GM23338 (cell line): ENCODE measurements at regions not wholly inside any gene's neighbourhood (a gene's known extent, or its start where the extent isn't known, plus 50 kb on each side); places are given as distances from the start of the nearest gene placed in this dataset.

Experiments
- ATAC-seq: fragments of 200-7000 bp; cut with Tn5 transposase; 3 replicates; pipeline ENCODE4 v1.9.1; 2020
- DNase-seq: peaks from one replicate; pipeline ENCODE4 v3.0.0-alpha.2; 2015; ENCODE audit warnings: low spot score
- H2AFZ ChIP-seq: fragments of 200-600 bp; sonication (generic); 2 replicates; pipeline ENCODE4 v1.8.0; 2016; ENCODE audit warnings: antibody characterized with exemption, mild to moderate bottlenecking, moderate library complexity
- H3F3A ChIP-seq: fragments of 200-600 bp; sonication (generic); replicated peaks from 2 replicates; pipeline ENCODE4 v1.8.0; 2017; ENCODE audit warnings: antibody characterized with exemption, mixed run types, low read depth
- H3K27ac ChIP-seq: fragments of 200-600 bp; sonication (generic); 2 replicates; pipeline ENCODE4 v1.6.1; 2016; ENCODE audit warnings: low read depth
- H3K27me3 ChIP-seq: fragments of 200-600 bp; sonication (generic); 2 replicates; pipeline ENCODE4 v1.8.0; 2016; ENCODE audit warnings: mild to moderate bottlenecking, mixed run types, moderate library complexity; ENCODE audit not compliant: insufficient read depth
- H3K36me3 ChIP-seq: fragments of 200-600 bp; sonication (generic); 2 replicates; pipeline ENCODE4 v1.8.0; 2016; ENCODE audit warnings: mild to moderate bottlenecking; ENCODE audit not compliant: insufficient read depth
- H3K4me1 ChIP-seq: fragments of 200-600 bp; sonication (generic); 2 replicates; pipeline ENCODE4 v1.8.0; 2016; ENCODE audit warnings: mild to moderate bottlenecking, moderate library complexity; ENCODE audit not compliant: insufficient read depth
- H3K4me2 ChIP-seq: fragments of 200-600 bp; sonication (generic); 2 replicates; pipeline ENCODE4 v1.7.1; 2017; ENCODE audit warnings: mixed run types
- H3K4me3 ChIP-seq: fragments of 200-600 bp; sonication (generic); 2 replicates; pipeline ENCODE4 v1.6.1; 2016; ENCODE audit warnings: mixed run types
- H3K79me2 ChIP-seq: fragments of 200-600 bp; sonication (generic); replicated peaks from 2 replicates; pipeline ENCODE4 v1.8.0; 2017; ENCODE audit warnings: mild to moderate bottlenecking; ENCODE audit not compliant: insufficient read depth
- H3K9me2 ChIP-seq: fragments of 200-600 bp; sonication (generic); 2 replicates; pipeline ENCODE4 v1.8.0; 2017; ENCODE audit not compliant: insufficient read depth
- H4K20me1 ChIP-seq: fragments of 200-600 bp; sonication (generic); replicated peaks from 2 replicates; pipeline ENCODE4 v1.8.0; 2017; ENCODE audit warnings: mild to moderate bottlenecking; ENCODE audit not compliant: insufficient read depth
- H3K27ac Mint-ChIP-seq: 2 replicates; pipeline ENCODE4 v1.8.0; 2020; ENCODE audit warnings: inconsistent platforms, mild to moderate bottlenecking, moderate library complexity, mixed read lengths
- H3K27me3 Mint-ChIP-seq: 3 replicates; pipeline ENCODE4 v1.8.0; 2022; ENCODE audit warnings: low read depth, mild to moderate bottlenecking, moderate library complexity, mixed read lengths, inconsistent platforms; ENCODE audit not compliant: insufficient read depth, poor library complexity
- H3K36me3 Mint-ChIP-seq: 3 replicates; pipeline ENCODE4 v1.8.0; 2021; ENCODE audit warnings: low read depth, mild to moderate bottlenecking, inconsistent platforms, moderate library complexity, mixed read lengths
- H3K4me1 Mint-ChIP-seq: 3 replicates; pipeline ENCODE4 v1.8.0; 2020; ENCODE audit warnings: mild to moderate bottlenecking, inconsistent platforms, mixed read lengths
- H3K4me3 Mint-ChIP-seq: 3 replicates; pipeline ENCODE4 v1.8.0; 2021; ENCODE audit warnings: moderate library complexity, mild to moderate bottlenecking, inconsistent platforms, mixed read lengths
- H3K9me3 Mint-ChIP-seq: 3 replicates; pipeline ENCODE4 v1.8.0; 2020; ENCODE audit warnings: moderate library complexity, mild to moderate bottlenecking, inconsistent platforms, mixed read lengths
- CREB1 ChIP-seq: fragments of 250-450 bp; sonication (Bioruptor Pico); IDR thresholded peaks from 2 replicates; pipeline ENCODE4 v1.5.0; 2020; ENCODE audit warnings: low read depth, mild to moderate bottlenecking, moderate library complexity
- EZH2 ChIP-seq: fragments of 200-600 bp; sonication (generic); IDR thresholded peaks from one replicate; pipeline ENCODE4 v1.8.0; 2017; ENCODE audit warnings: antibody characterized with exemption, mild to moderate bottlenecking, low read depth; ENCODE audit not compliant: unreplicated experiment
- EZH2phosphoT487 ChIP-seq: fragments of 200-600 bp; sonication (generic); IDR thresholded peaks from one replicate; pipeline ENCODE4 v1.8.1; 2018; ENCODE audit warnings: antibody characterized with exemption; ENCODE audit not compliant: unreplicated experiment
- JUNB ChIP-seq: IDR thresholded peaks from one replicate; pipeline ENCODE4 v1.6.1; 2016; ENCODE audit warnings: antibody characterized with exemption; ENCODE audit not compliant: unreplicated experiment
- NANOG ChIP-seq: IDR thresholded peaks from 2 replicates; pipeline ENCODE4 v1.6.1; 2016; ENCODE audit warnings: antibody characterized with exemption, borderline replicate concordance
- POLR2AphosphoS5 ChIP-seq: IDR thresholded peaks from 2 replicates; pipeline ENCODE4 v1.6.1; 2016; ENCODE audit warnings: antibody characterized with exemption, low read depth
- STAT1 ChIP-seq: IDR thresholded peaks from one replicate; pipeline ENCODE4 v1.6.1; 2016; ENCODE audit warnings: antibody characterized with exemption; ENCODE audit not compliant: unreplicated experiment
- ZNF114 ChIP-seq: fragments of 250-450 bp; sonication (Bioruptor Pico); IDR thresholded peaks from 2 replicates; pipeline ENCODE4 v1.5.0; 2020; ENCODE audit warnings: mild to moderate bottlenecking, moderate library complexity
- ZNF331 ChIP-seq: fragments of 250-450 bp; sonication (Bioruptor Pico); IDR thresholded peaks from 2 replicates; pipeline ENCODE4 v1.5.0; 2020; ENCODE audit warnings: low read depth, mild to moderate bottlenecking, moderate library complexity
- TF ChIP-seq, protein P1 (sequence below), 2 experiments: fragments of 200-600 bp in 1 of 2; sonication (generic) in 1 of 2; conservative IDR thresholded peaks; 2 replicates each; pipeline versions ENCODE4 v1.5.1 to v1.6.1; 2016 to 2017; ENCODE audit warnings: antibody characterized with exemption in 2 of 2, low read depth in 2 of 2, mild to moderate bottlenecking in 2 of 2, moderate library complexity in 1 of 2
- TF ChIP-seq, protein P2 (sequence below): IDR thresholded peaks from 2 replicates; pipeline ENCODE4 v1.6.1; 2016; ENCODE audit warnings: antibody characterized with exemption
- TF ChIP-seq, protein P3 (sequence below): IDR thresholded peaks from one replicate; pipeline ENCODE4 v1.6.1; 2018; ENCODE audit warnings: antibody characterized with exemption; ENCODE audit not compliant: unreplicated experiment
- TF ChIP-seq, protein P4 (sequence below): fragments of 250-450 bp; sonication (Bioruptor Pico); IDR thresholded peaks from 2 replicates; pipeline ENCODE4 v1.5.0; 2020; ENCODE audit warnings: mild to moderate bottlenecking, moderate library complexity

DNA sequence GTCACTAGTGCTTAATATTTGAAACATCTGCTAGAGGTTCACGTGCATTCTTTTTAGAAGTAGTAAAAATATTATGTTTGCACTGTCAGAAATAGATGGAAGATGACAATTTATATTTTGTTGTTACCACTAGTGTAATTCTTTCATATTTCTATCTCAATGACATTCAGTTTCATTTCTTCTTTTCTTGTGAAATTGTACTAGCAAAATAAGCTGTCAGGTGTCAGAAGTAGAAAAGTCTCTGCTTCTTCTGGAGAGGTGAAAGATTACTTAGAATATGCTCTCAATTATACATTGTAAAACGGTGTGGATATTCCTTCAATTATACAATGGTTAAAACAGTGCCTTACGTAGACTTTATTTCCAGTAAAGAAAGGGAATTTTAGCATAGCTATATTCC lies 395.4 kb downstream of the CSNK1G3 start:
- Histone ChIP-seq H4K20me1 (no peaks in the 10 kb centered on the region), H3K9me2 (no peaks in the 10 kb centered on the region; the same call in 1 of the 2 replicates), H3K27me3 (no peaks in the 10 kb centered on the region), H2AFZ (no peak overlapping the region), H3K4me2 (no peak overlapping the region), H3K36me3 (no peaks in the 10 kb centered on the region), H3K4me3 (no peak overlapping the region), H3K79me2 (no peaks in the 10 kb centered on the region), H3K4me1 (peaks cover 14% of the 10 kb centered on the region; the same call in 1 of the 2 replicates), H3F3A (no peaks in the 10 kb centered on the region), H3K27ac (no peak overlapping the region)
- TF ChIP-seq CREB1 (CRISPR knock-in tag) (no peak), ZNF114 (CRISPR knock-in tag) (no peak), NANOG (no peak), POLR2AphosphoS5 (no peak), EZH2 (no peak), ZNF331 (CRISPR knock-in tag) (no peak), JUNB (no peak), EZH2phosphoT487 (no peak), STAT1 (no peak)
- TF ChIP-seq, protein P1, sequence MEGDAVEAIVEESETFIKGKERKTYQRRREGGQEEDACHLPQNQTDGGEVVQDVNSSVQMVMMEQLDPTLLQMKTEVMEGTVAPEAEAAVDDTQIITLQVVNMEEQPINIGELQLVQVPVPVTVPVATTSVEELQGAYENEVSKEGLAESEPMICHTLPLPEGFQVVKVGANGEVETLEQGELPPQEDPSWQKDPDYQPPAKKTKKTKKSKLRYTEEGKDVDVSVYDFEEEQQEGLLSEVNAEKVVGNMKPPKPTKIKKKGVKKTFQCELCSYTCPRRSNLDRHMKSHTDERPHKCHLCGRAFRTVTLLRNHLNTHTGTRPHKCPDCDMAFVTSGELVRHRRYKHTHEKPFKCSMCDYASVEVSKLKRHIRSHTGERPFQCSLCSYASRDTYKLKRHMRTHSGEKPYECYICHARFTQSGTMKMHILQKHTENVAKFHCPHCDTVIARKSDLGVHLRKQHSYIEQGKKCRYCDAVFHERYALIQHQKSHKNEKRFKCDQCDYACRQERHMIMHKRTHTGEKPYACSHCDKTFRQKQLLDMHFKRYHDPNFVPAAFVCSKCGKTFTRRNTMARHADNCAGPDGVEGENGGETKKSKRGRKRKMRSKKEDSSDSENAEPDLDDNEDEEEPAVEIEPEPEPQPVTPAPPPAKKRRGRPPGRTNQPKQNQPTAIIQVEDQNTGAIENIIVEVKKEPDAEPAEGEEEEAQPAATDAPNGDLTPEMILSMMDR (conservative IDR thresholded peaks at IDR 0.05; ENCODE audit: low read depth in 2 of 2) = no peak
- TF ChIP-seq, protein P2, sequence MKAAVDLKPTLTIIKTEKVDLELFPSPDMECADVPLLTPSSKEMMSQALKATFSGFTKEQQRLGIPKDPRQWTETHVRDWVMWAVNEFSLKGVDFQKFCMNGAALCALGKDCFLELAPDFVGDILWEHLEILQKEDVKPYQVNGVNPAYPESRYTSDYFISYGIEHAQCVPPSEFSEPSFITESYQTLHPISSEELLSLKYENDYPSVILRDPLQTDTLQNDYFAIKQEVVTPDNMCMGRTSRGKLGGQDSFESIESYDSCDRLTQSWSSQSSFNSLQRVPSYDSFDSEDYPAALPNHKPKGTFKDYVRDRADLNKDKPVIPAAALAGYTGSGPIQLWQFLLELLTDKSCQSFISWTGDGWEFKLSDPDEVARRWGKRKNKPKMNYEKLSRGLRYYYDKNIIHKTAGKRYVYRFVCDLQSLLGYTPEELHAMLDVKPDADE = no peak
- TF ChIP-seq, protein P3, sequence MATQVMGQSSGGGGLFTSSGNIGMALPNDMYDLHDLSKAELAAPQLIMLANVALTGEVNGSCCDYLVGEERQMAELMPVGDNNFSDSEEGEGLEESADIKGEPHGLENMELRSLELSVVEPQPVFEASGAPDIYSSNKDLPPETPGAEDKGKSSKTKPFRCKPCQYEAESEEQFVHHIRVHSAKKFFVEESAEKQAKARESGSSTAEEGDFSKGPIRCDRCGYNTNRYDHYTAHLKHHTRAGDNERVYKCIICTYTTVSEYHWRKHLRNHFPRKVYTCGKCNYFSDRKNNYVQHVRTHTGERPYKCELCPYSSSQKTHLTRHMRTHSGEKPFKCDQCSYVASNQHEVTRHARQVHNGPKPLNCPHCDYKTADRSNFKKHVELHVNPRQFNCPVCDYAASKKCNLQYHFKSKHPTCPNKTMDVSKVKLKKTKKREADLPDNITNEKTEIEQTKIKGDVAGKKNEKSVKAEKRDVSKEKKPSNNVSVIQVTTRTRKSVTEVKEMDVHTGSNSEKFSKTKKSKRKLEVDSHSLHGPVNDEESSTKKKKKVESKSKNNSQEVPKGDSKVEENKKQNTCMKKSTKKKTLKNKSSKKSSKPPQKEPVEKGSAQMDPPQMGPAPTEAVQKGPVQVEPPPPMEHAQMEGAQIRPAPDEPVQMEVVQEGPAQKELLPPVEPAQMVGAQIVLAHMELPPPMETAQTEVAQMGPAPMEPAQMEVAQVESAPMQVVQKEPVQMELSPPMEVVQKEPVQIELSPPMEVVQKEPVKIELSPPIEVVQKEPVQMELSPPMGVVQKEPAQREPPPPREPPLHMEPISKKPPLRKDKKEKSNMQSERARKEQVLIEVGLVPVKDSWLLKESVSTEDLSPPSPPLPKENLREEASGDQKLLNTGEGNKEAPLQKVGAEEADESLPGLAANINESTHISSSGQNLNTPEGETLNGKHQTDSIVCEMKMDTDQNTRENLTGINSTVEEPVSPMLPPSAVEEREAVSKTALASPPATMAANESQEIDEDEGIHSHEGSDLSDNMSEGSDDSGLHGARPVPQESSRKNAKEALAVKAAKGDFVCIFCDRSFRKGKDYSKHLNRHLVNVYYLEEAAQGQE = no peak
- TF ChIP-seq, protein P4, sequence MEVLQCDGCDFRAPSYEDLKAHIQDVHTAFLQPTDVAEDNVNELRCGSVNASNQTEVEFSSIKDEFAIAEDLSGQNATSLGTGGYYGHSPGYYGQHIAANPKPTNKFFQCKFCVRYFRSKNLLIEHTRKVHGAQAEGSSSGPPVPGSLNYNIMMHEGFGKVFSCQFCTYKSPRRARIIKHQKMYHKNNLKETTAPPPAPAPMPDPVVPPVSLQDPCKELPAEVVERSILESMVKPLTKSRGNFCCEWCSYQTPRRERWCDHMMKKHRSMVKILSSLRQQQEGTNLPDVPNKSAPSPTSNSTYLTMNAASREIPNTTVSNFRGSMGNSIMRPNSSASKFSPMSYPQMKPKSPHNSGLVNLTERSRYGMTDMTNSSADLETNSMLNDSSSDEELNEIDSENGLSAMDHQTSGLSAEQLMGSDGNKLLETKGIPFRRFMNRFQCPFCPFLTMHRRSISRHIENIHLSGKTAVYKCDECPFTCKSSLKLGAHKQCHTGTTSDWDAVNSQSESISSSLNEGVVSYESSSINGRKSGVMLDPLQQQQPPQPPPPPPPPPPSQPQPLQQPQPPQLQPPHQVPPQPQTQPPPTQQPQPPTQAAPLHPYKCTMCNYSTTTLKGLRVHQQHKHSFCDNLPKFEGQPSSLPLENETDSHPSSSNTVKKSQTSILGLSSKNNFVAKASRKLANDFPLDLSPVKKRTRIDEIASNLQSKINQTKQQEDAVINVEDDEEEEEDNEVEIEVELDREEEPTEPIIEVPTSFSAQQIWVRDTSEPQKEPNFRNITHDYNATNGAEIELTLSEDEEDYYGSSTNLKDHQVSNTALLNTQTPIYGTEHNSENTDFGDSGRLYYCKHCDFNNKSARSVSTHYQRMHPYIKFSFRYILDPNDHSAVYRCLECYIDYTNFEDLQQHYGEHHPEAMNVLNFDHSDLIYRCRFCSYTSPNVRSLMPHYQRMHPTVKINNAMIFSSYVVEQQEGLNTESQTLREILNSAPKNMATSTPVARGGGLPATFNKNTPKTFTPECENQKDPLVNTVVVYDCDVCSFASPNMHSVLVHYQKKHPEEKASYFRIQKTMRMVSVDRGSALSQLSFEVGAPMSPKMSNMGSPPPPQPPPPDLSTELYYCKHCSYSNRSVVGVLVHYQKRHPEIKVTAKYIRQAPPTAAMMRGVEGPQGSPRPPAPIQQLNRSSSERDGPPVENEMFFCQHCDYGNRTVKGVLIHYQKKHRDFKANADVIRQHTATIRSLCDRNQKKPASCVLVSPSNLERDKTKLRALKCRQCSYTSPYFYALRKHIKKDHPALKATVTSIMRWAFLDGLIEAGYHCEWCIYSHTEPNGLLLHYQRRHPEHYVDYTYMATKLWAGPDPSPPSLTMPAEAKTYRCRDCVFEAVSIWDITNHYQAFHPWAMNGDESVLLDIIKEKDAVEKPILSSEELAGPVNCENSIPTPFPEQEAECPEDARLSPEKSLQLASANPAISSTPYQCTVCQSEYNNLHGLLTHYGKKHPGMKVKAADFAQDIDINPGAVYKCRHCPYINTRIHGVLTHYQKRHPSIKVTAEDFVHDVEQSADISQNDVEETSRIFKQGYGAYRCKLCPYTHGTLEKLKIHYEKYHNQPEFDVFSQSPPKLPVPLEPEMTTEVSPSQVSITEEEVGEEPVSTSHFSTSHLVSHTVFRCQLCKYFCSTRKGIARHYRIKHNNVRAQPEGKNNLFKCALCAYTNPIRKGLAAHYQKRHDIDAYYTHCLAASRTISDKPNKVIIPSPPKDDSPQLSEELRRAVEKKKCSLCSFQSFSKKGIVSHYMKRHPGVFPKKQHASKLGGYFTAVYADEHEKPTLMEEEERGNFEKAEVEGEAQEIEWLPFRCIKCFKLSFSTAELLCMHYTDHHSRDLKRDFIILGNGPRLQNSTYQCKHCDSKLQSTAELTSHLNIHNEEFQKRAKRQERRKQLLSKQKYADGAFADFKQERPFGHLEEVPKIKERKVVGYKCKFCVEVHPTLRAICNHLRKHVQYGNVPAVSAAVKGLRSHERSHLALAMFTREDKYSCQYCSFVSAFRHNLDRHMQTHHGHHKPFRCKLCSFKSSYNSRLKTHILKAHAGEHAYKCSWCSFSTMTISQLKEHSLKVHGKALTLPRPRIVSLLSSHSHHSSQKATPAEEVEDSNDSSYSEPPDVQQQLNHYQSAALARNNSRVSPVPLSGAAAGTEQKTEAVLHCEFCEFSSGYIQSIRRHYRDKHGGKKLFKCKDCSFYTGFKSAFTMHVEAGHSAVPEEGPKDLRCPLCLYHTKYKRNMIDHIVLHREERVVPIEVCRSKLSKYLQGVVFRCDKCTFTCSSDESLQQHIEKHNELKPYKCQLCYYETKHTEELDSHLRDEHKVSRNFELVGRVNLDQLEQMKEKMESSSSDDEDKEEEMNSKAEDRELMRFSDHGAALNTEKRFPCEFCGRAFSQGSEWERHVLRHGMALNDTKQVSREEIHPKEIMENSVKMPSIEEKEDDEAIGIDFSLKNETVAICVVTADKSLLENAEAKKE (CRISPR knock-in tag) = no peak
- H3K27me3 Mint-ChIP-seq = no peaks in the 10 kb centered on the region
- H3K9me3 Mint-ChIP-seq = no peaks in the 10 kb centered on the region
- DNase-seq (no peak), ATAC-seq (no peak)
- no peak overlapping the region for H3K27ac Mint-ChIP-seq
- H3K4me1 Mint-ChIP-seq = peaks cover 8% of the 10 kb centered on the region; the same call in 2 of the 3 replicates
- H3K36me3 Mint-ChIP-seq = no peaks in the 10 kb centered on the region
- H3K4me3 Mint-ChIP-seq = no peak overlapping the region
